ENCODE measurements at regions not wholly inside any gene's neighbourhood (a gene's known extent, or its start where the extent isn't known, plus 50 kb on each side); places are given as distances from the start of the nearest gene placed in this dataset.

- no peaks in the 10 kb centered on the region for H3K79me2 ChIP-seq
- H3K4me3 ChIP-seq (ENCODE audit: low read depth, low read length), result no peak overlapping the region
- no peak overlapping the region for H2AFZ ChIP-seq
- no peak overlapping the region for H3K27ac ChIP-seq
- no peaks in the 10 kb centered on the region for H3K9me3 ChIP-seq (ENCODE audit: control insufficient read depth, low read length)
- no peaks in the 10 kb centered on the region for H3K4me1 ChIP-seq
- H3K4me2 ChIP-seq (ENCODE audit: low read length), result no peak overlapping the region
- TF ChIP-seq CTCF (IDR thresholded peaks at IDR 0.05), result no peak
- H3K27me3 ChIP-seq (ENCODE audit: control insufficient read depth, insufficient read depth, low read length), result no peaks in the 10 kb centered on the region
- no peaks in the 10 kb centered on the region for H3K36me3 ChIP-seq (ENCODE audit: control insufficient read depth, insufficient read depth, low read length)
- H3K9ac ChIP-seq, result no peak overlapping the region
Observed at GRCh38 chr5:40359093-40359492, 320.6 kb upstream of the PTGER4 start.

GRCh38 chr5:40356248-40356647 lies 323.5 kb upstream of the PTGER4 start:
- TF ChIP-seq CTCF (IDR thresholded peaks at IDR 0.05), result no peak
- no peaks in the 10 kb centered on the region for H3K79me2 ChIP-seq
- no peaks in the 10 kb centered on the region for H3K4me1 ChIP-seq
- H3K4me3 ChIP-seq (ENCODE audit: low read depth, low read length), result no peak overlapping the region
- no peaks in the 10 kb centered on the region for H3K27me3 ChIP-seq (ENCODE audit: control insufficient read depth, insufficient read depth, low read length)
- no peak overlapping the region for H2AFZ ChIP-seq
- no peaks in the 10 kb centered on the region for H3K36me3 ChIP-seq (ENCODE audit: control insufficient read depth, insufficient read depth, low read length)
- no peak overlapping the region for H3K27ac ChIP-seq
- H3K9ac ChIP-seq, result no peak overlapping the region
- no peaks in the 10 kb centered on the region for H3K9me3 ChIP-seq (ENCODE audit: control insufficient read depth, low read length)
- H3K4me2 ChIP-seq (ENCODE audit: low read length), result no peak overlapping the region

GRCh38 chr5:40355846-40356245 lies 323.9 kb upstream of the PTGER4 start:
- no peaks in the 10 kb centered on the region for H3K79me2 ChIP-seq
- no peak overlapping the region for H3K9ac ChIP-seq
- no peaks in the 10 kb centered on the region for H3K36me3 ChIP-seq (ENCODE audit: control insufficient read depth, insufficient read depth, low read length)
- no peaks in the 10 kb centered on the region for H3K4me1 ChIP-seq
- H3K4me3 ChIP-seq (ENCODE audit: low read depth, low read length), result no peak overlapping the region
- H3K27ac ChIP-seq, result no peak overlapping the region
- H3K9me3 ChIP-seq (ENCODE audit: control insufficient read depth, low read length), result no peaks in the 10 kb centered on the region
- H2AFZ ChIP-seq, result no peak overlapping the region
- no peaks in the 10 kb centered on the region for H3K27me3 ChIP-seq (ENCODE audit: control insufficient read depth, insufficient read depth, low read length)
- H3K4me2 ChIP-seq (ENCODE audit: low read length), result no peak overlapping the region
- TF ChIP-seq CTCF (IDR thresholded peaks at IDR 0.05), result no peak

GRCh38 chr5:40355181-40355580 lies 324.5 kb upstream of the PTGER4 start:
- Histone ChIP-seq H3K4me1 (no peaks in the 10 kb centered on the region), H2AFZ (no peak overlapping the region), H3K36me3 (ENCODE audit: control insufficient read depth, insufficient read depth, low read length) (no peaks in the 10 kb centered on the region), H3K4me3 (ENCODE audit: low read depth, low read length) (no peak overlapping the region), H3K4me2 (ENCODE audit: low read length) (no peak overlapping the region), H3K79me2 (no peaks in the 10 kb centered on the region), H3K9me3 (ENCODE audit: control insufficient read depth, low read length) (no peaks in the 10 kb centered on the region), H3K9ac (no peak overlapping the region), H3K27me3 (ENCODE audit: control insufficient read depth, insufficient read depth, low read length) (no peaks in the 10 kb centered on the region), H3K27ac (no peak overlapping the region)
- TF ChIP-seq CTCF (IDR thresholded peaks at IDR 0.05), result no peak

GRCh38 chr5:40354171-40354570 lies 325.5 kb upstream of the PTGER4 start:
- no peak overlapping the region for H3K27ac ChIP-seq
- no peak for TF ChIP-seq CTCF (IDR thresholded peaks at IDR 0.05)

More at GRCh38 chr5:40354171-40354570, 325.5 kb upstream of the PTGER4 start:
- Histone ChIP-seq H2AFZ (no peak overlapping the region), H3K9ac (no peak overlapping the region), H3K4me3 (ENCODE audit: low read depth, low read length) (no peak overlapping the region), H3K4me1 (no peaks in the 10 kb centered on the region), H3K9me3 (ENCODE audit: control insufficient read depth, low read length) (no peaks in the 10 kb centered on the region), H3K79me2 (no peaks in the 10 kb centered on the region), H3K36me3 (ENCODE audit: control insufficient read depth, insufficient read depth, low read length) (no peaks in the 10 kb centered on the region), H3K27me3 (ENCODE audit: control insufficient read depth, insufficient read depth, low read length) (no peaks in the 10 kb centered on the region), H3K4me2 (ENCODE audit: low read length) (no peak overlapping the region)
